ENCODE measurements at regions not wholly inside any gene's neighbourhood (a gene's known extent, or its start where the extent isn't known, plus 50 kb on each side); places are given as distances from the start of the nearest gene placed in this dataset.
"Not testable (repeated sequence)": the region's sequence is repeated elsewhere in the genome, so short reads cannot be mapped to it uniquely, and the experiment has no call there.

DNA sequence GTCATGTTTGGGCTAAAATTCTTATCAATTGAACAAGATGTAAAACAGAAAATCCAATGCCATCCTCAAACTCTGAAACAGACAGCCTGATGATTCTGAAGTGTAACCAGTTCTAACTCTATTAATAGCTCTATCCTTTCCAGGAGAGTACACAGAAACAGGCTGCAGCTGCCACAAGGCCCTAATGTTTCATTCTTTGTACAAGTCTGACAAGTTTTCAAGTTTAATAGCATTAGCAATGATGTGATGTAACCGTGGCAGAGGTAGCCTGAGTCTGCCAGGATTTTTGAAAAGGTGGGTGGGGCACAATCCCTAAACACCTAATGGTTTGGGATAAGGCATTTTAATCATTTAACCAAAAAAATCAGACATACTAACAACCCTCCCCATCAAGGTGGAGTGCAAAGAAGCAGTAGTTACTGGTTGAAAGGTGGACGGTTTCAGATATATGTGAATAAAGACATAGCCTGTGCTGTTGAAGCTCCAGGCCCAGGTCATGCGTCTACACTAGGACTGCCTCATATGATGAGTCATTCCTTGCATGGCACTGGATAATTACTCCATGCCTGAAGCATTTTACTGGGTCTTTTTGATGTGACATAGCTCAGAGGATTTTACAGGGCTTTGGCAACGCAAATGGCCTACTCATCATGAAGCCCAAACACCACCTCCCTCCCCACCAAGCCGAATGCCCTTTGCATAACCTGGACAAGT is 145.1 kb upstream of the GRIP1 start:
- peaks cover 0 to 6% (median 2%) of the 10 kb centered on the region in 4 experiments for H3K4me1 ChIP-seq (ENCODE audit: control extremely low read depth in 1 of 4, control insufficient read depth in 4 of 4, insufficient read depth in 4 of 4, low read length in 3 of 4)
- ChIA-PET POLR2A (no interaction called here), CTCF (interaction anchor here (1.0 kb wide), 1 partner anchor 14 kb away, joined by 3 read pairs; no protein-coding TSS in a partner anchor)
- H3K9me3 ChIP-seq (ENCODE audit: control extremely low read depth in 1 of 5, control insufficient read depth in 4 of 5, insufficient read depth in 2 of 5, low read depth in 1 of 5, low read length in 4 of 5) = no peaks in the 10 kb centered on the region
- H3K4me3 ChIP-seq (ENCODE audit: control insufficient read depth in 1 of 7, extremely low read depth in 1 of 7, insufficient read depth in 4 of 7, low read depth in 2 of 7, low read length in 6 of 7) = no peak overlapping the region
- no peaks in the 10 kb centered on the region for H3K36me3 ChIP-seq (ENCODE audit: control insufficient read depth in 4 of 4, insufficient read depth in 4 of 4, low read length in 3 of 4)
- no peaks in the 10 kb centered on the region for H3K27me3 ChIP-seq (replicated peaks in 2 of 5; ENCODE audit: control insufficient read depth in 4 of 5, insufficient read depth in 5 of 5, low read length in 4 of 5)
- no peak for DNase-seq
- no peak overlapping the region for H3K27ac ChIP-seq (ENCODE audit: insufficient read depth in 1 of 2, low read depth in 1 of 2, low read length in 2 of 2, poor library complexity in 1 of 2, severe bottlenecking in 2 of 2)
- WGBS (ENCODE audit: insufficient coverage) = 100% methylated on average over 1 of the region's 5 CpGs

DNA sequence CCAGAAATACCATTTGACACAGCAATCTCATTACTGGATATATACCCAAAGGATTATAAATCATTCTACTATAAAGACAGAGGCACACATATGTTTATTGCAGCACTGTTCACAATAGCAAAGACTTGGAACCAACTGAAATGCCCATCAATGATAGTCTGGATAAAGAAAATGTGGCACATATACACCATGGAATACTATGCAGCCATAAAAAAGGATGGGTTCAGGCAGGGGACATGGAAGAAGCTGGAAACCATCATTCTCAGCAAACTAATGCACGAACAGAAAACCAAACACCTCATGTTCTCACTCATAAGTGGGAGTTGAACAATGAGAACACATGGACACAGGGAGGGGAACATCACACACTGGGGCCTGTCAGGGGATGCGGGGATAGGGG is 147.0 kb upstream of the GRIP1 start:
- H3K27ac ChIP-seq (ENCODE audit: insufficient read depth in 1 of 2, low read depth in 1 of 2, low read length in 2 of 2, poor library complexity in 1 of 2, severe bottlenecking in 2 of 2); H3K9me3 ChIP-seq (ENCODE audit: control extremely low read depth in 1 of 5, control insufficient read depth in 4 of 5, insufficient read depth in 2 of 5, low read depth in 1 of 5, low read length in 4 of 5); H3K4me3 ChIP-seq (ENCODE audit: control insufficient read depth in 1 of 7, extremely low read depth in 1 of 7, insufficient read depth in 4 of 7, low read depth in 2 of 7, low read length in 6 of 7); POLR2A ChIA-PET; H3K36me3 ChIP-seq (ENCODE audit: control insufficient read depth in 4 of 4, insufficient read depth in 4 of 4, low read length in 3 of 4); CTCF ChIA-PET; H3K27me3 ChIP-seq (replicated peaks in 2 of 5; ENCODE audit: control insufficient read depth in 4 of 5, insufficient read depth in 5 of 5, low read length in 4 of 5); DNase-seq: not testable (repeated sequence)
- WGBS (ENCODE audit: insufficient coverage) = no CpG with 5 or more reads among the region's 2 CpGs
- peaks cover 0 to 22% (median 9%) of the 10 kb centered on the region in 4 experiments for H3K4me1 ChIP-seq (ENCODE audit: control extremely low read depth in 1 of 4, control insufficient read depth in 4 of 4, insufficient read depth in 4 of 4, low read length in 3 of 4)

- WGBS (ENCODE audit: insufficient coverage) = 70% methylated on average over 2 of the region's 3 CpGs
- peak; percentile 7 to 28 (median 10) for DNase-seq
- POLR2A ChIA-PET = interaction anchor here (0.7 kb wide), 1 partner anchor 9 kb away, joined by 4 read pairs; no protein-coding TSS in a partner anchor
- no peaks in the 10 kb centered on the region for H3K36me3 ChIP-seq (ENCODE audit: control insufficient read depth in 4 of 4, insufficient read depth in 4 of 4, low read length in 3 of 4)
- CTCF ChIA-PET = interaction anchor here (1.0 to 1.2 kb wide), 2 partner anchors 31 to 51 kb away, joined by 3 read pairs; no protein-coding TSS in a partner anchor
- no peaks in the 10 kb centered on the region for H3K27me3 ChIP-seq (replicated peaks in 2 of 5; ENCODE audit: control insufficient read depth in 4 of 5, insufficient read depth in 5 of 5, low read length in 4 of 5)
- H3K9me3 ChIP-seq (ENCODE audit: control extremely low read depth in 1 of 5, control insufficient read depth in 4 of 5, insufficient read depth in 2 of 5, low read depth in 1 of 5, low read length in 4 of 5) = no peaks in the 10 kb centered on the region
- H3K27ac ChIP-seq (ENCODE audit: insufficient read depth in 1 of 2, low read depth in 1 of 2, low read length in 2 of 2, poor library complexity in 1 of 2, severe bottlenecking in 2 of 2) = no peak overlapping the region
- peaks cover 0 to 22% (median 9%) of the 10 kb centered on the region in 4 experiments for H3K4me1 ChIP-seq (ENCODE audit: control extremely low read depth in 1 of 4, control insufficient read depth in 4 of 4, insufficient read depth in 4 of 4, low read length in 3 of 4)
- peak overlapping the region in 1 of 7 experiments; percentile 48 for H3K4me3 ChIP-seq (ENCODE audit: control insufficient read depth in 1 of 7, extremely low read depth in 1 of 7, insufficient read depth in 4 of 7, low read depth in 2 of 7, low read length in 6 of 7)
Measured at GRCh38 chr12:66829660-66830325, 150.9 kb upstream of the GRIP1 start.

GRCh38 chr12:66831495-66831894 is 152.6 kb upstream of the GRIP1 start:
- H3K27ac ChIP-seq (ENCODE audit: insufficient read depth in 1 of 2, low read depth in 1 of 2, low read length in 2 of 2, poor library complexity in 1 of 2, severe bottlenecking in 2 of 2) = no peak overlapping the region
- DNase-seq = no peak
- POLR2A ChIA-PET = no interaction called here

GRCh38 chr12:66832997-66833396 is 154.1 kb upstream of the GRIP1 start:
- H3K9me3 ChIP-seq (ENCODE audit: control extremely low read depth in 1 of 5, control insufficient read depth in 4 of 5, insufficient read depth in 2 of 5, low read depth in 1 of 5, low read length in 4 of 5) = no peaks in the 10 kb centered on the region
- DNase-seq = no peak
- H3K36me3 ChIP-seq (ENCODE audit: control insufficient read depth in 4 of 4, insufficient read depth in 4 of 4, low read length in 3 of 4) = no peaks in the 10 kb centered on the region
- H3K27ac ChIP-seq (ENCODE audit: insufficient read depth in 1 of 2, low read depth in 1 of 2, low read length in 2 of 2, poor library complexity in 1 of 2, severe bottlenecking in 2 of 2) = no peak overlapping the region
- no CpG with 5 or more reads among the region's 2 CpGs for WGBS (ENCODE audit: insufficient coverage)
- H3K27me3 ChIP-seq (replicated peaks in 2 of 5; ENCODE audit: control insufficient read depth in 4 of 5, insufficient read depth in 5 of 5, low read length in 4 of 5) = no peaks in the 10 kb centered on the region
- ChIA-PET CTCF (no interaction called here), POLR2A (no interaction called here)
- H3K4me3 ChIP-seq (ENCODE audit: control insufficient read depth in 1 of 7, extremely low read depth in 1 of 7, insufficient read depth in 4 of 7, low read depth in 2 of 7, low read length in 6 of 7) = no peak overlapping the region
- peaks cover 0 to 22% (median 9%) of the 10 kb centered on the region in 4 experiments for H3K4me1 ChIP-seq (ENCODE audit: control extremely low read depth in 1 of 4, control insufficient read depth in 4 of 4, insufficient read depth in 4 of 4, low read length in 3 of 4)

More at GRCh38 chr12:66831495-66831894, 152.6 kb upstream of the GRIP1 start:
- no peak overlapping the region for H3K4me3 ChIP-seq (ENCODE audit: control insufficient read depth in 1 of 7, extremely low read depth in 1 of 7, insufficient read depth in 4 of 7, low read depth in 2 of 7, low read length in 6 of 7)
- no peaks in the 10 kb centered on the region for H3K36me3 ChIP-seq (ENCODE audit: control insufficient read depth in 4 of 4, insufficient read depth in 4 of 4, low read length in 3 of 4)
- no peaks in the 10 kb centered on the region for H3K9me3 ChIP-seq (ENCODE audit: control extremely low read depth in 1 of 5, control insufficient read depth in 4 of 5, insufficient read depth in 2 of 5, low read depth in 1 of 5, low read length in 4 of 5)
- no peaks in the 10 kb centered on the region for H3K27me3 ChIP-seq (replicated peaks in 2 of 5; ENCODE audit: control insufficient read depth in 4 of 5, insufficient read depth in 5 of 5, low read length in 4 of 5)
- CTCF ChIA-PET = no interaction called here
- peaks cover 0 to 22% (median 9%) of the 10 kb centered on the region in 4 experiments for H3K4me1 ChIP-seq (ENCODE audit: control extremely low read depth in 1 of 4, control insufficient read depth in 4 of 4, insufficient read depth in 4 of 4, low read length in 3 of 4)
- WGBS (ENCODE audit: insufficient coverage) = no CpG with 5 or more reads among the region's 4 CpGs

GRCh38 chr12:66836623-66837310 is 157.9 kb upstream of the GRIP1 start:
- no peaks in the 10 kb centered on the region for H3K4me1 ChIP-seq (ENCODE audit: control extremely low read depth in 1 of 4, control insufficient read depth in 4 of 4, insufficient read depth in 4 of 4, low read length in 3 of 4)
- no peaks in the 10 kb centered on the region for H3K36me3 ChIP-seq (ENCODE audit: control insufficient read depth in 4 of 4, insufficient read depth in 4 of 4, low read length in 3 of 4)
- H3K4me3 ChIP-seq (ENCODE audit: control insufficient read depth in 1 of 7, extremely low read depth in 1 of 7, insufficient read depth in 4 of 7, low read depth in 2 of 7, low read length in 6 of 7) = no peak overlapping the region
- POLR2A ChIA-PET = no interaction called here
- no CpG with 5 or more reads among the region's 1 CpG for WGBS (ENCODE audit: insufficient coverage)
- no peaks in the 10 kb centered on the region for H3K9me3 ChIP-seq (ENCODE audit: control extremely low read depth in 1 of 5, control insufficient read depth in 4 of 5, insufficient read depth in 2 of 5, low read depth in 1 of 5, low read length in 4 of 5)
- H3K27me3 ChIP-seq (replicated peaks in 2 of 5; ENCODE audit: control insufficient read depth in 4 of 5, insufficient read depth in 5 of 5, low read length in 4 of 5) = no peaks in the 10 kb centered on the region
- CTCF ChIA-PET = interaction anchor here (1.3 kb wide), 1 partner anchor 23 kb away, joined by 3 read pairs; no protein-coding TSS in a partner anchor
- H3K27ac ChIP-seq (ENCODE audit: insufficient read depth in 1 of 2, low read depth in 1 of 2, low read length in 2 of 2, poor library complexity in 1 of 2, severe bottlenecking in 2 of 2) = no peak overlapping the region
- DNase-seq = peak in 2 of 3 donors; percentile 23 to 35

- H3K27ac ChIP-seq (ENCODE audit: insufficient read depth in 1 of 2, low read depth in 1 of 2, low read length in 2 of 2, poor library complexity in 1 of 2, severe bottlenecking in 2 of 2) = no peak overlapping the region
- H3K9me3 ChIP-seq (ENCODE audit: control extremely low read depth in 1 of 5, control insufficient read depth in 4 of 5, insufficient read depth in 2 of 5, low read depth in 1 of 5, low read length in 4 of 5) = no peaks in the 10 kb centered on the region
- POLR2A ChIA-PET = no interaction called here
- no peaks in the 10 kb centered on the region for H3K4me1 ChIP-seq (ENCODE audit: control extremely low read depth in 1 of 4, control insufficient read depth in 4 of 4, insufficient read depth in 4 of 4, low read length in 3 of 4)
- WGBS (ENCODE audit: insufficient coverage) = no CpG with 5 or more reads among the region's 1 CpG
- H3K36me3 ChIP-seq (ENCODE audit: control insufficient read depth in 4 of 4, insufficient read depth in 4 of 4, low read length in 3 of 4) = no peaks in the 10 kb centered on the region
- DNase-seq = no peak
- no peaks in the 10 kb centered on the region for H3K27me3 ChIP-seq (replicated peaks in 2 of 5; ENCODE audit: control insufficient read depth in 4 of 5, insufficient read depth in 5 of 5, low read length in 4 of 5)
- H3K4me3 ChIP-seq (ENCODE audit: control insufficient read depth in 1 of 7, extremely low read depth in 1 of 7, insufficient read depth in 4 of 7, low read depth in 2 of 7, low read length in 6 of 7) = no peak overlapping the region
- CTCF ChIA-PET = interaction anchor here (1.3 kb wide), 1 partner anchor 23 kb away, joined by 3 read pairs; no protein-coding TSS in a partner anchor
Measured at GRCh38 chr12:66837311-66837627, 158.4 kb upstream of the GRIP1 start.
